Endothelial cell of umbilical vein (primary cell): ENCODE measurements at regions not wholly inside any gene's neighbourhood (a gene's known extent, or its start where the extent isn't known, plus 50 kb on each side); places are given as distances from the start of the nearest gene placed in this dataset.

ENCODE experiments used
- BruUV-seq: library from RNA; stranded (reverse); fragments of 400-500 nt; replicated peaks from 2 replicates; lab custom pipeline; 2021; lab: Mats Ljungman, UMichigan
- CTCF ChIA-PET: fragments of 300-600, 350-600 bp; sonication (Branson Sonifier 250); formaldehyde crosslinking; loops from one replicate; lab custom pipeline; 2021; ENCODE audit warnings: antibody characterized with exemption, inconsistent platforms; lab: Charles Lee
- POLR2A ChIA-PET: fragments of 300-600, 350-600 bp; sonication (Branson Sonifier 250); formaldehyde crosslinking; loops from one replicate; lab custom pipeline; 2021; ENCODE audit warnings: antibody characterized with exemption, inconsistent platforms; lab: Charles Lee
- DNase-seq: peaks from one replicate; pipeline ENCODE4 v3.0.0-alpha.2; 2011; ENCODE audit warnings: low read depth, low spot score
- FAIRE-seq: peaks from 2 replicates; lab custom pipeline; 2011; peaks lifted over from hg19 to GRCh38; lab: Jason Lieb, UNC
- H2AFZ ChIP-seq: 2 replicates; pipeline ENCODE4 v1.6.0; 2012; ENCODE audit warnings: low read depth, low read length, control low read depth, inconsistent platforms
- H3K27ac ChIP-seq: 2 replicates; pipeline ENCODE4 v1.5.1; 2011; ENCODE audit warnings: low read depth, mild to moderate bottlenecking, control low read depth, low read length, moderate library complexity; ENCODE audit not compliant: insufficient read depth
- H3K27me3 ChIP-seq, 2 experiments: 2 replicates each; pipeline versions ENCODE4 v1.6.0 to v1.6.1; 2011; ENCODE audit warnings: low read length in 2 of 2, mixed read lengths in 1 of 2; ENCODE audit not compliant: control insufficient read depth in 2 of 2, insufficient read depth in 2 of 2
- H3K36me3 ChIP-seq, 2 experiments: 2 replicates in 1 of 2; 3 replicates in 1 of 2; pipeline ENCODE4 v1.5.1; 2011; ENCODE audit warnings: low read length in 2 of 2, mild to moderate bottlenecking in 1 of 2, moderate library complexity in 1 of 2; ENCODE audit not compliant: control insufficient read depth in 2 of 2, insufficient read depth in 2 of 2; ENCODE audit errors: extremely low read depth in 1 of 2
- H3K4me1 ChIP-seq: 3 replicates; pipeline ENCODE4 v1.5.1; 2011; ENCODE audit warnings: mild to moderate bottlenecking, low read length; ENCODE audit not compliant: control insufficient read depth, insufficient read depth; ENCODE audit errors: extremely low read depth
- H3K4me2 ChIP-seq: 2 replicates; pipeline ENCODE4 v1.6.1; 2011; ENCODE audit warnings: low read length, control low read depth, mixed read lengths; ENCODE audit not compliant: insufficient read depth
- H3K4me3 ChIP-seq, 3 experiments: fragments of 200-600 bp in 1 of 3; sonication (generic), shearing (Covaris generic) in 1 of 3; replicated peaks in 1 of 3; 2 replicates each; pipeline ENCODE4 v1.5.1; 2011 to 2016; ENCODE audit warnings: control low read depth in 3 of 3, low read length in 3 of 3, mild to moderate bottlenecking in 2 of 3, inconsistent platforms in 1 of 3, low read depth in 1 of 3, moderate library complexity in 1 of 3; ENCODE audit not compliant: insufficient read depth in 1 of 3
- H3K79me2 ChIP-seq: 2 replicates; pipeline ENCODE4 v1.6.0; 2012; ENCODE audit warnings: low read length, inconsistent platforms; ENCODE audit not compliant: control insufficient read depth, insufficient read depth
- H3K9ac ChIP-seq: replicated peaks from 2 replicates; pipeline ENCODE3; 2011; ENCODE audit warnings: low read length, control low read depth; ENCODE audit not compliant: insufficient read depth; ENCODE audit errors: extremely low read depth
- H3K9me1 ChIP-seq: replicated peaks from 3 replicates; pipeline ENCODE4 v1.6.0; 2011; ENCODE audit warnings: mild to moderate bottlenecking, low read length; ENCODE audit not compliant: control insufficient read depth, insufficient read depth; ENCODE audit errors: extremely low read depth
- H3K9me3 ChIP-seq: replicated peaks from 2 replicates; pipeline ENCODE4 v1.5.1; 2012; ENCODE audit warnings: low read length, inconsistent platforms; ENCODE audit not compliant: control insufficient read depth, insufficient read depth
- H4K20me1 ChIP-seq: replicated peaks from 2 replicates; pipeline ENCODE3; 2011; ENCODE audit warnings: mild to moderate bottlenecking, low read length; ENCODE audit not compliant: control insufficient read depth, insufficient read depth; ENCODE audit errors: extremely low read depth
- EZH2 ChIP-seq: IDR thresholded peaks from 2 replicates; pipeline ENCODE4 v1.6.1; 2012; ENCODE audit warnings: borderline replicate concordance, low read depth, mild to moderate bottlenecking, moderate library complexity, low read length, inconsistent platforms; ENCODE audit not compliant: severe bottlenecking
- FOS ChIP-seq: IDR thresholded peaks from 2 replicates; pipeline ENCODE4 v1.6.1; 2011; ENCODE audit warnings: mild to moderate bottlenecking, low read length, moderate library complexity, borderline replicate concordance; ENCODE audit not compliant: insufficient read depth
- GATA2 ChIP-seq: IDR thresholded peaks from 2 replicates; pipeline ENCODE4 v1.7.0; 2011; ENCODE audit warnings: low read depth, mild to moderate bottlenecking, moderate library complexity, mixed read lengths, low read length; ENCODE audit not compliant: insufficient read length, insufficient read depth
- JUN ChIP-seq: IDR thresholded peaks from 2 replicates; pipeline ENCODE4 v1.6.1; 2011; ENCODE audit warnings: borderline replicate concordance, low read depth; ENCODE audit not compliant: insufficient read length, insufficient read depth
- MYC ChIP-seq: IDR thresholded peaks from one replicate; pipeline ENCODE4 v1.6.1; 2011; ENCODE audit warnings: mild to moderate bottlenecking, low read depth, low read length
- POLR2A ChIP-seq: IDR thresholded peaks from 2 replicates; pipeline ENCODE4 v1.6.1; 2012; ENCODE audit warnings: low read depth, mild to moderate bottlenecking, control low read depth, low read length
- POLR2AphosphoS5 ChIP-seq: IDR thresholded peaks from 2 replicates; pipeline ENCODE4 v1.6.1; 2012; ENCODE audit warnings: low read depth, mild to moderate bottlenecking, control low read depth, low read length, moderate library complexity; ENCODE audit not compliant: insufficient read depth
- dilution Hi-C: fragments of 300-500 bp; cut with MboI; formaldehyde crosslinking; loops from one replicate; pipeline ENCODE4 v1.15.0; 2019; ENCODE audit warnings: low sequenced_read_pairs; ENCODE audit not compliant: extremely low pct_ligation_motif_present
- intact Hi-C: fragments of 100-400 bp; cut with micrococcal nuclease; formaldehyde crosslinking; loops from one replicate; pipeline ENCODE4 v1.10.0; 2022
- TF ChIP-seq, protein P1 (sequence below), 2 donors: IDR thresholded peaks; 1 replicate in 1 of 2; 2 replicates in 1 of 2; pipeline ENCODE4 v1.5.1; 2011; ENCODE audit warnings: low read length in 2 of 2, mild to moderate bottlenecking in 2 of 2, moderate library complexity in 2 of 2, control low read depth in 1 of 2, inconsistent platforms in 1 of 2, low read depth in 1 of 2; ENCODE audit not compliant: insufficient read depth in 1 of 2; ENCODE audit errors: extremely low read depth in 1 of 2
- TF ChIP-seq, protein P2 (sequence below): IDR thresholded peaks from 2 replicates; pipeline ENCODE4 v1.6.1; 2011; ENCODE audit not compliant: insufficient read depth, insufficient read length

- POLR2A ChIA-PET: no interaction called here
- CTCF ChIA-PET: no interaction called here
- Histone ChIP-seq H4K20me1 (no peaks in the 10 kb centered on the region), H3K4me1 (no peaks in the 10 kb centered on the region), H3K4me2 (no peak overlapping the region), H3K27ac (no peak overlapping the region), H3K36me3 (no peaks in the 10 kb centered on the region), H3K9ac (no peak overlapping the region), H3K27me3 (peaks cover 4 to 5% of the 10 kb centered on the region in 2 experiments), H3K4me3 (no peak overlapping the region), H3K79me2 (no peaks in the 10 kb centered on the region), H2AFZ (no peak overlapping the region), H3K9me1 (no peaks in the 10 kb centered on the region), H3K9me3 (no peaks in the 10 kb centered on the region)
- no peak for DNase-seq
- dilution Hi-C loops: no loop called here
- no peak for FAIRE-seq
- TF ChIP-seq FOS: no peak
- TF ChIP-seq POLR2A: no peak
- no peak for TF ChIP-seq JUN
- TF ChIP-seq GATA2: no peak
- TF ChIP-seq, protein P1, sequence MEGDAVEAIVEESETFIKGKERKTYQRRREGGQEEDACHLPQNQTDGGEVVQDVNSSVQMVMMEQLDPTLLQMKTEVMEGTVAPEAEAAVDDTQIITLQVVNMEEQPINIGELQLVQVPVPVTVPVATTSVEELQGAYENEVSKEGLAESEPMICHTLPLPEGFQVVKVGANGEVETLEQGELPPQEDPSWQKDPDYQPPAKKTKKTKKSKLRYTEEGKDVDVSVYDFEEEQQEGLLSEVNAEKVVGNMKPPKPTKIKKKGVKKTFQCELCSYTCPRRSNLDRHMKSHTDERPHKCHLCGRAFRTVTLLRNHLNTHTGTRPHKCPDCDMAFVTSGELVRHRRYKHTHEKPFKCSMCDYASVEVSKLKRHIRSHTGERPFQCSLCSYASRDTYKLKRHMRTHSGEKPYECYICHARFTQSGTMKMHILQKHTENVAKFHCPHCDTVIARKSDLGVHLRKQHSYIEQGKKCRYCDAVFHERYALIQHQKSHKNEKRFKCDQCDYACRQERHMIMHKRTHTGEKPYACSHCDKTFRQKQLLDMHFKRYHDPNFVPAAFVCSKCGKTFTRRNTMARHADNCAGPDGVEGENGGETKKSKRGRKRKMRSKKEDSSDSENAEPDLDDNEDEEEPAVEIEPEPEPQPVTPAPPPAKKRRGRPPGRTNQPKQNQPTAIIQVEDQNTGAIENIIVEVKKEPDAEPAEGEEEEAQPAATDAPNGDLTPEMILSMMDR (IDR thresholded peaks at IDR 0.05; ENCODE audit: extremely low read depth in 1 of 2, insufficient read depth in 1 of 2, low read depth in 1 of 2, low read length in 2 of 2): no peak
- TF ChIP-seq EZH2: no peak
- no peak for TF ChIP-seq MYC
- TF ChIP-seq POLR2AphosphoS5: no peak
- TF ChIP-seq, protein P2, sequence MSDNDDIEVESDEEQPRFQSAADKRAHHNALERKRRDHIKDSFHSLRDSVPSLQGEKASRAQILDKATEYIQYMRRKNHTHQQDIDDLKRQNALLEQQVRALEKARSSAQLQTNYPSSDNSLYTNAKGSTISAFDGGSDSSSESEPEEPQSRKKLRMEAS: no peak
- intact Hi-C loops: no loop called here
- BruUV-seq: no TSS peak
Observed at GRCh38 chr15:72991026-72991425, 61.2 kb upstream of the NEO1 start.
